Kidney (tissue), 13 donors: ENCODE measurements at regions not wholly inside any gene's neighbourhood (a gene's known extent, or its start where the extent isn't known, plus 50 kb on each side); places are given as distances from the start of the nearest gene placed in this dataset.

Experiments used
- DNase-seq, 5 donors: peaks; one replicate each; pipeline ENCODE4 v3.0.0-alpha.2; 2013 to 2020
- FAIRE-seq: peaks from 2 replicates; lab custom pipeline; 2012; peaks lifted over from hg19 to GRCh38; lab: Jason Lieb, UNC
- H3K27ac ChIP-seq, 2 donors: one replicate each; pipeline ENCODE4 v1.7.0; 2013; ENCODE audit warnings: low read depth in 2 of 2, low read length in 2 of 2, inconsistent platforms in 1 of 2
- H3K27me3 ChIP-seq: one replicate; pipeline ENCODE4 v1.7.1; 2013; ENCODE audit warnings: low read length, inconsistent platforms; ENCODE audit not compliant: control insufficient read depth, insufficient read depth
- H3K36me3 ChIP-seq, 3 donors: one replicate each; pipeline versions ENCODE4 v1.7.0 to v1.7.1; 2013; ENCODE audit warnings: low read length in 3 of 3, control low read depth in 1 of 3, inconsistent platforms in 1 of 3; ENCODE audit not compliant: insufficient read depth in 3 of 3, control insufficient read depth in 2 of 3
- H3K4me1 ChIP-seq, 3 donors: one replicate each; pipeline versions ENCODE4 v1.7.0 to v1.7.1; 2013; ENCODE audit warnings: low read length in 3 of 3, inconsistent platforms in 1 of 3, low read depth in 1 of 3; ENCODE audit not compliant: control insufficient read depth in 2 of 3, insufficient read depth in 2 of 3
- H3K4me3 ChIP-seq, 3 donors: one replicate each; pipeline versions ENCODE4 v1.7.0 to v1.8.1; 2013; ENCODE audit warnings: low read length in 3 of 3, control low read depth in 1 of 3, inconsistent platforms in 1 of 3
- H3K9ac ChIP-seq, 3 donors: one replicate each; pipeline versions ENCODE4 v1.7.0 to v1.7.1; 2013; ENCODE audit warnings: low read length in 3 of 3, control low read depth in 1 of 3, inconsistent platforms in 1 of 3
- H3K9me3 ChIP-seq, 3 donors: one replicate each; pipeline versions ENCODE4 v1.7.0 to v1.7.1; 2013; ENCODE audit warnings: low read length in 3 of 3, control low read depth in 1 of 3, inconsistent platforms in 1 of 3; ENCODE audit not compliant: control insufficient read depth in 2 of 3, insufficient read depth in 1 of 3
- CTCF ChIP-seq: IDR thresholded peaks from 3 replicates; pipeline ENCODE4 v1.5.1; 2012; ENCODE audit warnings: mild to moderate bottlenecking, moderate library complexity, borderline replicate concordance; ENCODE audit not compliant: insufficient read depth; ENCODE audit errors: extremely low read depth
- intact Hi-C: fragments of 100-400 bp; cut with DNase I; formaldehyde crosslinking; loops from one replicate; pipeline ENCODE4 v1.11.1; 2022
- donor health status: control.
- donor health status: control.
- donor health status: control.
- donor health status: control.
- donor health status: control.
- donor health status: DM: yes; HTN: yes; CAD: no.
- donor health status: Normal renal cell carcinoma (clear cell type).

- no peak for FAIRE-seq
- TF ChIP-seq CTCF, result no peak
- Histone ChIP-seq H3K4me1 (no peaks in the 10 kb centered on the region), H3K9ac (no peak overlapping the region), H3K27me3 (no peaks in the 10 kb centered on the region), H3K4me3 (no peak overlapping the region), H3K36me3 (no peaks in the 10 kb centered on the region), H3K9me3 (no peaks in the 10 kb centered on the region), H3K27ac (no peak overlapping the region)
- intact Hi-C loops, result no loop called here
- DNase-seq, result no peak
Measured at GRCh38 chr18:53984021-53984420, 240.4 kb downstream of the MBD2 start.

- TF ChIP-seq CTCF, result no peak
- H3K27me3 ChIP-seq, result no peaks in the 10 kb centered on the region
- H3K9me3 ChIP-seq, result peaks cover 0 to 8% (median 0%) of the 10 kb centered on the region in 3 donors
- FAIRE-seq (no peak), DNase-seq (no peak)
- no peaks in the 10 kb centered on the region for H3K4me1 ChIP-seq
- no peak overlapping the region for H3K4me3 ChIP-seq
- no peak overlapping the region for H3K27ac ChIP-seq
- no peak overlapping the region for H3K9ac ChIP-seq
- intact Hi-C loops, result no loop called here
- no peaks in the 10 kb centered on the region for H3K36me3 ChIP-seq
Measured at GRCh38 chr18:53971331-53971730, 253.1 kb downstream of the MBD2 start.

GRCh38 chr18:53952700-53953099 lies 271.8 kb downstream of the MBD2 start:
- H3K36me3 ChIP-seq, result no peaks in the 10 kb centered on the region
- intact Hi-C loops, result no loop called here
- H3K27ac ChIP-seq, result no peak overlapping the region
- no peaks in the 10 kb centered on the region for H3K9me3 ChIP-seq
- H3K9ac ChIP-seq, result no peak overlapping the region
- no peak for FAIRE-seq
- H3K4me1 ChIP-seq, result no peaks in the 10 kb centered on the region
- TF ChIP-seq CTCF, result no peak
- no peak overlapping the region for H3K4me3 ChIP-seq
- H3K27me3 ChIP-seq, result no peaks in the 10 kb centered on the region
- no peak for DNase-seq

GRCh38 chr18:53950545-53950944 lies 273.9 kb downstream of the MBD2 start:
- FAIRE-seq (no peak), DNase-seq (no peak)
- Histone ChIP-seq H3K4me1 (no peaks in the 10 kb centered on the region), H3K36me3 (no peaks in the 10 kb centered on the region), H3K4me3 (no peak overlapping the region), H3K9ac (no peak overlapping the region), H3K27ac (no peak overlapping the region), H3K9me3 (no peaks in the 10 kb centered on the region), H3K27me3 (no peaks in the 10 kb centered on the region)
- intact Hi-C loops, result no loop called here
- TF ChIP-seq CTCF, result no peak
